B cell (primary cell): ENCODE measurements at regions not wholly inside any gene's neighbourhood (a gene's known extent, or its start where the extent isn't known, plus 50 kb on each side); places are given as distances from the start of the nearest gene placed in this dataset.

Experiments used
- CTCF ChIP-seq: fragments of 200-600 bp; IDR thresholded peaks from one replicate; pipeline ENCODE4 v1.8.0; 2022; ENCODE audit warnings: antibody characterized with exemption, mild to moderate bottlenecking
- EZH2 ChIP-seq: IDR thresholded peaks from 2 replicates; pipeline ENCODE4 v1.6.1; 2012; ENCODE audit warnings: borderline replicate concordance, low read depth, mild to moderate bottlenecking, moderate library complexity, low read length; ENCODE audit not compliant: insufficient read depth, poor library complexity, severe bottlenecking

GRCh38 chr20:50295762-50296449 is 105.3 kb downstream of the CEBPB start:
- TF ChIP-seq CTCF (no peak), EZH2 (no peak)
